NCI-H69 (cell line): ENCODE measurements at regions not wholly inside any gene's neighbourhood (a gene's known extent, or its start where the extent isn't known, plus 50 kb on each side); places are given as distances from the start of the nearest gene placed in this dataset.
"Not testable (repeated sequence)": the region's sequence is repeated elsewhere in the genome, so short reads cannot be mapped to it uniquely, and the experiment has no call there.

ENCODE experiments used
- DNase-seq: peaks from one replicate; lab custom pipeline; 2025; lab: John Stamatoyannopoulos, UW

GRCh38 chr12:125311050-125311449 is 245.8 kb downstream of the AACS start:
- no peak for DNase-seq

GRCh38 chr12:125312471-125312870 is 247.2 kb downstream of the AACS start:
- DNase-seq: no peak

GRCh38 chr12:125314051-125314755 is 249.0 kb downstream of the AACS start:
- DNase-seq: no peak

GRCh38 chr12:125315771-125316170 is 250.5 kb downstream of the AACS start:
- no peak for DNase-seq

GRCh38 chr12:125320177-125320576 is 254.9 kb downstream of the AACS start:
- no peak for DNase-seq

GRCh38 chr12:125324861-125325490 is 259.7 kb downstream of the AACS start:
- no peak for DNase-seq

GRCh38 chr12:125329239-125330102 is 264.2 kb downstream of the AACS start:
- DNase-seq: no peak

GRCh38 chr12:125330645-125331341 is 265.6 kb downstream of the AACS start:
- DNase-seq: peak; percentile 24

GRCh38 chr12:125331342-125332052 is 266.3 kb downstream of the AACS start:
- no peak for DNase-seq

- no peak for DNase-seq
Observed at GRCh38 chr12:125332900-125333299, 267.7 kb downstream of the AACS start.

- DNase-seq: no peak
Observed at GRCh38 chr12:125336246-125336645, 271.0 kb downstream of the AACS start.

GRCh38 chr12:125340791-125341190 is 275.6 kb downstream of the AACS start:
- DNase-seq: peak; percentile 1

GRCh38 chr12:125341422-125341821 is 276.2 kb downstream of the AACS start:
- no peak for DNase-seq

- no peak for DNase-seq
Observed at GRCh38 chr12:125343649-125344048, 278.4 kb downstream of the AACS start.

GRCh38 chr12:125346362-125346761 is 281.1 kb downstream of the AACS start:
- DNase-seq: no peak

GRCh38 chr12:125351788-125352187 is 286.6 kb downstream of the AACS start:
- no peak for DNase-seq

GRCh38 chr12:125353002-125353401 is 287.8 kb downstream of the AACS start:
- not testable (repeated sequence) for DNase-seq

- no peak for DNase-seq
Observed at GRCh38 chr12:125353871-125354270, 288.6 kb downstream of the AACS start.

- DNase-seq: no peak
Observed at GRCh38 chr12:125355614-125356013, 290.4 kb downstream of the AACS start.

GRCh38 chr12:125356111-125356510 is 290.9 kb downstream of the AACS start:
- no peak for DNase-seq

- DNase-seq: no peak
Observed at GRCh38 chr12:125357561-125357960, 292.3 kb downstream of the AACS start.

GRCh38 chr12:125360540-125360939 is 295.3 kb downstream of the AACS start:
- DNase-seq: no peak
